Activated CD4-positive, alpha-beta T cell treated with anti-CD3 and anti-CD28 coated beads, Interleukin-10, Interleukin-2, amounts not matched to agents 100 ng/mL and 50 ng/mL, durations not matched to agents 16 hours and 8 hours (primary cell): ENCODE measurements at regions not wholly inside any gene's neighbourhood (a gene's known extent, or its start where the extent isn't known, plus 50 kb on each side); places are given as distances from the start of the nearest gene placed in this dataset.
"Not testable (repeated sequence)": the region's sequence is repeated elsewhere in the genome, so short reads cannot be mapped to it uniquely, and the experiment has no call there.

Source experiments
- DNase-seq: peaks from one replicate; pipeline ENCODE4 v3.0.0-alpha.2; 2020

- no peak for DNase-seq
Measured at GRCh38 chr9:117649126-117649525, 55.1 kb upstream of the TLR4 start.

- DNase-seq = no peak
Measured at GRCh38 chr9:117644932-117645636, 59.1 kb upstream of the TLR4 start.

- DNase-seq = peak; percentile 65
Measured at GRCh38 chr9:117644133-117644931, 59.9 kb upstream of the TLR4 start.

GRCh38 chr9:117643288-117643654 lies 60.9 kb upstream of the TLR4 start:
- no peak for DNase-seq

GRCh38 chr9:117642571-117643287 lies 61.5 kb upstream of the TLR4 start:
- DNase-seq = not testable (repeated sequence)

GRCh38 chr9:117636681-117637080 lies 67.5 kb upstream of the TLR4 start:
- no peak for DNase-seq

- no peak for DNase-seq
Measured at GRCh38 chr9:117625154-117625553, 79.0 kb upstream of the TLR4 start.

- DNase-seq = no peak
Measured at GRCh38 chr9:117624106-117624505, 80.1 kb upstream of the TLR4 start.

- no peak for DNase-seq
Measured at GRCh38 chr9:117622347-117622746, 81.9 kb upstream of the TLR4 start.

- no peak for DNase-seq
Measured at GRCh38 chr9:117616431-117616831, 87.8 kb upstream of the TLR4 start.

- DNase-seq = no peak
Measured at GRCh38 chr9:117612317-117612716, 91.9 kb upstream of the TLR4 start.

- DNase-seq = no peak
Measured at GRCh38 chr9:117597977-117598376, 106.2 kb upstream of the TLR4 start.

GRCh38 chr9:117596678-117597077 lies 107.5 kb upstream of the TLR4 start:
- no peak for DNase-seq

GRCh38 chr9:117595650-117596049 lies 108.6 kb upstream of the TLR4 start:
- no peak for DNase-seq

GRCh38 chr9:117587263-117587662 lies 116.9 kb upstream of the TLR4 start:
- no peak for DNase-seq

- DNase-seq = no peak
Measured at GRCh38 chr9:117574099-117574498, 130.1 kb upstream of the TLR4 start.

- no peak for DNase-seq
Measured at GRCh38 chr9:117564839-117565238, 139.4 kb upstream of the TLR4 start.

GRCh38 chr9:117561761-117562160 lies 142.4 kb upstream of the TLR4 start:
- no peak for DNase-seq

- peak; percentile 58 for DNase-seq
Measured at GRCh38 chr9:117555964-117556629, 141.2 kb upstream of the ASTN2 start.

- DNase-seq = no peak
Measured at GRCh38 chr9:117552811-117553210, 138.0 kb upstream of the ASTN2 start.

- no peak for DNase-seq
Measured at GRCh38 chr9:117551171-117551570, 136.3 kb upstream of the ASTN2 start.

- no peak for DNase-seq
Measured at GRCh38 chr9:117549444-117549843, 134.6 kb upstream of the ASTN2 start.

- no peak for DNase-seq
Measured at GRCh38 chr9:117548556-117548955, 133.7 kb upstream of the ASTN2 start.
